ENCODE measurements at regions not wholly inside any gene's neighbourhood (a gene's known extent, or its start where the extent isn't known, plus 50 kb on each side); places are given as distances from the start of the nearest gene placed in this dataset.
A peak's percentile ranks its signal among the peaks of the same experiment; 100 is the strongest.

- no peak for DNase-seq
- H3K14ac ChIP-seq (ENCODE audit: low read length): no peak overlapping the region
- H3K27me3 ChIP-seq (ENCODE audit: insufficient read depth, low read length): no peaks in the 10 kb centered on the region
- no peak overlapping the region for H3K23ac ChIP-seq (ENCODE audit: low read length)
- no peak overlapping the region for H4K8ac ChIP-seq (ENCODE audit: low read depth, low read length)
- no peak overlapping the region for H3K27ac ChIP-seq (ENCODE audit: low read depth, low read length)
- no peak overlapping the region for H3K4ac ChIP-seq (ENCODE audit: low read depth, low read length)
- H4K91ac ChIP-seq (ENCODE audit: low read depth, low read length): no peak overlapping the region
- H3K9me3 ChIP-seq (ENCODE audit: insufficient read depth, low read depth, low read length): no peaks in the 10 kb centered on the region
- no peak overlapping the region for H2AFZ ChIP-seq (ENCODE audit: insufficient read depth, low read length, poor library complexity)
- no peaks in the 10 kb centered on the region for H3K79me1 ChIP-seq (ENCODE audit: low read length)
- H2BK5ac ChIP-seq (ENCODE audit: low read depth, low read length, poor library complexity): no peak overlapping the region
- H2BK120ac ChIP-seq (ENCODE audit: insufficient read depth, low read length, poor library complexity): no peak overlapping the region
- H2AK5ac ChIP-seq (ENCODE audit: low read length): no peak overlapping the region
- no peak overlapping the region for H3K4me2 ChIP-seq (ENCODE audit: low read length)
- H4K12ac ChIP-seq (ENCODE audit: low read depth, low read length): no peak overlapping the region
- H3K9ac ChIP-seq (ENCODE audit: low read length): no peak overlapping the region
- no peak overlapping the region for H3K4me3 ChIP-seq (ENCODE audit: low read depth, low read length)
- no peak overlapping the region for H3K18ac ChIP-seq (ENCODE audit: low read length)
- WGBS (ENCODE audit: extremely low coverage, insufficient coverage, insufficient read length): no CpG with 5 or more reads among the region's 2 CpGs
- no peaks in the 10 kb centered on the region for H3K79me2 ChIP-seq (ENCODE audit: control insufficient read depth, insufficient read depth, low read length, poor library complexity)
- H2BK12ac ChIP-seq (ENCODE audit: low read length): no peak overlapping the region
- H3K36me3 ChIP-seq (ENCODE audit: control insufficient read depth in 1 of 2, insufficient read depth in 2 of 2, low read length in 2 of 2): no peaks in the 10 kb centered on the region
- H3K4me1 ChIP-seq (ENCODE audit: control insufficient read depth in 1 of 2, insufficient read depth in 2 of 2, low read length in 2 of 2): no peaks in the 10 kb centered on the region
Observed at GRCh38 chr21:17264182-17264581, 248.7 kb upstream of the CXADR start.

GRCh38 chr21:17269760-17270159, 243.1 kb upstream of the CXADR start:
- no peaks in the 10 kb centered on the region for H3K27me3 ChIP-seq (ENCODE audit: insufficient read depth, low read length)
- H4K91ac ChIP-seq (ENCODE audit: low read depth, low read length): no peak overlapping the region
- no peak overlapping the region for H3K23ac ChIP-seq (ENCODE audit: low read length)
- no peak overlapping the region for H3K14ac ChIP-seq (ENCODE audit: low read length)
- peaks cover 2% of the 10 kb centered on the region for H3K9me3 ChIP-seq (ENCODE audit: insufficient read depth, low read depth, low read length)
- H2BK5ac ChIP-seq (ENCODE audit: low read depth, low read length, poor library complexity): no peak overlapping the region
- H4K8ac ChIP-seq (ENCODE audit: low read depth, low read length): no peak overlapping the region
- H3K4ac ChIP-seq (ENCODE audit: low read depth, low read length): no peak overlapping the region
- WGBS (ENCODE audit: extremely low coverage, insufficient coverage, insufficient read length): no CpG with 5 or more reads among the region's 3 CpGs
- no peaks in the 10 kb centered on the region for H3K79me2 ChIP-seq (ENCODE audit: control insufficient read depth, insufficient read depth, low read length, poor library complexity)
- no peaks in the 10 kb centered on the region for H3K4me1 ChIP-seq (ENCODE audit: control insufficient read depth in 1 of 2, insufficient read depth in 2 of 2, low read length in 2 of 2)
- no peaks in the 10 kb centered on the region for H3K36me3 ChIP-seq (ENCODE audit: control insufficient read depth in 1 of 2, insufficient read depth in 2 of 2, low read length in 2 of 2)
- H2AFZ ChIP-seq (ENCODE audit: insufficient read depth, low read length, poor library complexity): no peak overlapping the region
- no peak for DNase-seq
- no peak overlapping the region for H3K9ac ChIP-seq (ENCODE audit: low read length)
- no peak overlapping the region for H3K4me3 ChIP-seq (ENCODE audit: low read depth, low read length)
- H3K4me2 ChIP-seq (ENCODE audit: low read length): no peak overlapping the region
- no peak overlapping the region for H4K12ac ChIP-seq (ENCODE audit: low read depth, low read length)
- H2BK12ac ChIP-seq (ENCODE audit: low read length): no peak overlapping the region
- H2AK5ac ChIP-seq (ENCODE audit: low read length): no peak overlapping the region
- H3K18ac ChIP-seq (ENCODE audit: low read length): no peak overlapping the region
- H3K27ac ChIP-seq (ENCODE audit: low read depth, low read length): no peak overlapping the region
- no peaks in the 10 kb centered on the region for H3K79me1 ChIP-seq (ENCODE audit: low read length)
- no peak overlapping the region for H2BK120ac ChIP-seq (ENCODE audit: insufficient read depth, low read length, poor library complexity)

GRCh38 chr21:17270229-17270628, 242.6 kb upstream of the CXADR start:
- H2AK5ac ChIP-seq (ENCODE audit: low read length): no peak overlapping the region
- H3K4me2 ChIP-seq (ENCODE audit: low read length): no peak overlapping the region
- no peaks in the 10 kb centered on the region for H3K4me1 ChIP-seq (ENCODE audit: control insufficient read depth in 1 of 2, insufficient read depth in 2 of 2, low read length in 2 of 2)
- no peaks in the 10 kb centered on the region for H3K79me2 ChIP-seq (ENCODE audit: control insufficient read depth, insufficient read depth, low read length, poor library complexity)
- no peak overlapping the region for H3K14ac ChIP-seq (ENCODE audit: low read length)
- no peak overlapping the region for H2BK120ac ChIP-seq (ENCODE audit: insufficient read depth, low read length, poor library complexity)
- H4K8ac ChIP-seq (ENCODE audit: low read depth, low read length): no peak overlapping the region
- no peak overlapping the region for H3K4ac ChIP-seq (ENCODE audit: low read depth, low read length)
- no peak overlapping the region for H2BK12ac ChIP-seq (ENCODE audit: low read length)
- DNase-seq: peak; percentile 1 to 48
- H3K9me3 ChIP-seq (ENCODE audit: insufficient read depth, low read depth, low read length): peaks cover 2% of the 10 kb centered on the region
- no CpG with 5 or more reads among the region's 1 CpG for WGBS (ENCODE audit: extremely low coverage, insufficient coverage, insufficient read length)
- no peak overlapping the region for H4K91ac ChIP-seq (ENCODE audit: low read depth, low read length)
- H4K12ac ChIP-seq (ENCODE audit: low read depth, low read length): no peak overlapping the region
- no peak overlapping the region for H3K9ac ChIP-seq (ENCODE audit: low read length)
- no peaks in the 10 kb centered on the region for H3K36me3 ChIP-seq (ENCODE audit: control insufficient read depth in 1 of 2, insufficient read depth in 2 of 2, low read length in 2 of 2)
- no peak overlapping the region for H3K4me3 ChIP-seq (ENCODE audit: low read depth, low read length)
- no peak overlapping the region for H2BK5ac ChIP-seq (ENCODE audit: low read depth, low read length, poor library complexity)
- no peak overlapping the region for H3K23ac ChIP-seq (ENCODE audit: low read length)
- H3K18ac ChIP-seq (ENCODE audit: low read length): no peak overlapping the region
- no peak overlapping the region for H3K27ac ChIP-seq (ENCODE audit: low read depth, low read length)
- no peaks in the 10 kb centered on the region for H3K27me3 ChIP-seq (ENCODE audit: insufficient read depth, low read length)
- H3K79me1 ChIP-seq (ENCODE audit: low read length): no peaks in the 10 kb centered on the region
- no peak overlapping the region for H2AFZ ChIP-seq (ENCODE audit: insufficient read depth, low read length, poor library complexity)

GRCh38 chr21:17279663-17280062, 233.2 kb upstream of the CXADR start:
- no CpG with 5 or more reads among the region's 3 CpGs for WGBS (ENCODE audit: extremely low coverage, insufficient coverage, insufficient read length)
- Histone ChIP-seq H2AFZ (ENCODE audit: insufficient read depth, low read length, poor library complexity) (no peak overlapping the region), H3K23ac (ENCODE audit: low read length) (no peak overlapping the region), H4K12ac (ENCODE audit: low read depth, low read length) (no peak overlapping the region), H3K79me1 (ENCODE audit: low read length) (no peaks in the 10 kb centered on the region), H4K91ac (ENCODE audit: low read depth, low read length) (no peak overlapping the region), H3K14ac (ENCODE audit: low read length) (no peak overlapping the region), H3K18ac (ENCODE audit: low read length) (no peak overlapping the region), H3K36me3 (ENCODE audit: control insufficient read depth in 1 of 2, insufficient read depth in 2 of 2, low read length in 2 of 2) (no peaks in the 10 kb centered on the region), H3K27ac (ENCODE audit: low read depth, low read length) (no peak overlapping the region), H3K4me1 (ENCODE audit: control insufficient read depth in 1 of 2, insufficient read depth in 2 of 2, low read length in 2 of 2) (no peaks in the 10 kb centered on the region), H2BK12ac (ENCODE audit: low read length) (no peak overlapping the region), H3K9me3 (ENCODE audit: insufficient read depth, low read depth, low read length) (peaks cover 2% of the 10 kb centered on the region), H4K8ac (ENCODE audit: low read depth, low read length) (no peak overlapping the region), H3K4ac (ENCODE audit: low read depth, low read length) (no peak overlapping the region), H3K4me3 (ENCODE audit: low read depth, low read length) (no peak overlapping the region), H2BK120ac (ENCODE audit: insufficient read depth, low read length, poor library complexity) (no peak overlapping the region), H3K9ac (ENCODE audit: low read length) (no peak overlapping the region), H3K79me2 (ENCODE audit: control insufficient read depth, insufficient read depth, low read length, poor library complexity) (no peaks in the 10 kb centered on the region), H3K4me2 (ENCODE audit: low read length) (no peak overlapping the region), H3K27me3 (ENCODE audit: insufficient read depth, low read length) (no peaks in the 10 kb centered on the region), H2BK5ac (ENCODE audit: low read depth, low read length, poor library complexity) (no peak overlapping the region), H2AK5ac (ENCODE audit: low read length) (no peak overlapping the region)
- DNase-seq: no peak
